ENCODE measurements at regions not wholly inside any gene's neighbourhood (a gene's known extent, or its start where the extent isn't known, plus 50 kb on each side); places are given as distances from the start of the nearest gene placed in this dataset.
A peak's percentile ranks its signal among the peaks of the same experiment; 100 is the strongest.

- 64% methylated on average over 5 of the region's 5 CpGs for WGBS
- no peak for DNase-seq (ENCODE audit: low spot score)
- Histone ChIP-seq H3K9me3 (ENCODE audit: control insufficient read depth in 4 of 4, low read length in 3 of 4) (no peaks in the 10 kb centered on the region), H3K4me3 (ENCODE audit: low read depth in 1 of 3, low read length in 3 of 3) (no peak overlapping the region), H3K4me1 (ENCODE audit: control insufficient read depth in 4 of 4, insufficient read depth in 4 of 4, low read length in 3 of 4) (no peaks in the 10 kb centered on the region), H3K9ac (ENCODE audit: low read depth in 1 of 2, low read length in 2 of 2) (no peak overlapping the region), H3K27me3 (ENCODE audit: control insufficient read depth in 4 of 4, insufficient read depth in 4 of 4, low read length in 3 of 4) (peaks cover 0 to 2% (median 0%) of the 10 kb centered on the region in 4 donors), H3K36me3 (ENCODE audit: control insufficient read depth in 4 of 4, insufficient read depth in 3 of 4, low read depth in 1 of 4, low read length in 3 of 4) (no peaks in the 10 kb centered on the region), H3K27ac (ENCODE audit: low read depth in 1 of 2, low read length in 2 of 2) (no peak overlapping the region)
- TF ChIP-seq HNF4A (conservative IDR thresholded peaks at IDR 0.05) (no peak), CTCF (IDR thresholded peaks at IDR 0.05; ENCODE audit: low read depth, low read length, missing input control) (no peak), EGR1 (IDR thresholded peaks at IDR 0.05; ENCODE audit: low read depth in 2 of 2) (no peak), YY1 (IDR thresholded peaks at IDR 0.05) (no peak), JUND (IDR thresholded peaks at IDR 0.05) (no peak), SP1 (IDR thresholded peaks at IDR 0.05) (no peak)
Observed at GRCh38 chr14:22280497-22281316, 308.3 kb downstream of the DAD1 start.

GRCh38 chr14:22276913-22277816 is 311.9 kb downstream of the DAD1 start:
- Histone ChIP-seq H3K4me1 (ENCODE audit: control insufficient read depth in 4 of 4, insufficient read depth in 4 of 4, low read length in 3 of 4) (no peaks in the 10 kb centered on the region), H3K36me3 (ENCODE audit: control insufficient read depth in 4 of 4, insufficient read depth in 3 of 4, low read depth in 1 of 4, low read length in 3 of 4) (no peaks in the 10 kb centered on the region), H3K27ac (ENCODE audit: low read depth in 1 of 2, low read length in 2 of 2) (no peak overlapping the region), H3K4me3 (ENCODE audit: low read depth in 1 of 3, low read length in 3 of 3) (no peak overlapping the region), H3K27me3 (ENCODE audit: control insufficient read depth in 4 of 4, insufficient read depth in 4 of 4, low read length in 3 of 4) (peaks cover 0 to 4% (median 0%) of the 10 kb centered on the region in 4 donors), H3K9ac (ENCODE audit: low read depth in 1 of 2, low read length in 2 of 2) (no peak overlapping the region), H3K9me3 (ENCODE audit: control insufficient read depth in 4 of 4, low read length in 3 of 4) (no peaks in the 10 kb centered on the region)
- WGBS: 40% methylated on average over 4 of the region's 4 CpGs
- TF ChIP-seq MAX (IDR thresholded peaks at IDR 0.05) (no peak), ATF3 (IDR thresholded peaks at IDR 0.05) (no peak), FOXA1 (IDR thresholded peaks at IDR 0.05) (no peak), REST (IDR thresholded peaks at IDR 0.05) (no peak), CTCF (IDR thresholded peaks at IDR 0.05; ENCODE audit: low read depth, low read length, missing input control) (peak; percentile 36), RAD21 (IDR thresholded peaks at IDR 0.05) (peak; percentile 15 to 24), HNF4A (conservative IDR thresholded peaks at IDR 0.05) (no peak)
- DNase-seq (ENCODE audit: low spot score): no peak

Measured in liver (tissue), 8 donors.